C4-2B (cell line): ENCODE measurements at regions not wholly inside any gene's neighbourhood (a gene's known extent, or its start where the extent isn't known, plus 50 kb on each side); places are given as distances from the start of the nearest gene placed in this dataset.

ENCODE experiments used
- H3K27ac ChIP-seq: fragments of 450-650 bp; 2 replicates; pipeline ENCODE4 v1.5.1; 2017
- CTCF ChIP-seq: fragments of 450-650 bp; conservative IDR thresholded peaks from 2 replicates; pipeline ENCODE4 v1.5.1; 2017; ENCODE audit warnings: mild to moderate bottlenecking
- ZFX ChIP-seq: fragments of 450-650 bp; IDR thresholded peaks from 2 replicates; pipeline ENCODE4 v1.6.1; 2017

DNA sequence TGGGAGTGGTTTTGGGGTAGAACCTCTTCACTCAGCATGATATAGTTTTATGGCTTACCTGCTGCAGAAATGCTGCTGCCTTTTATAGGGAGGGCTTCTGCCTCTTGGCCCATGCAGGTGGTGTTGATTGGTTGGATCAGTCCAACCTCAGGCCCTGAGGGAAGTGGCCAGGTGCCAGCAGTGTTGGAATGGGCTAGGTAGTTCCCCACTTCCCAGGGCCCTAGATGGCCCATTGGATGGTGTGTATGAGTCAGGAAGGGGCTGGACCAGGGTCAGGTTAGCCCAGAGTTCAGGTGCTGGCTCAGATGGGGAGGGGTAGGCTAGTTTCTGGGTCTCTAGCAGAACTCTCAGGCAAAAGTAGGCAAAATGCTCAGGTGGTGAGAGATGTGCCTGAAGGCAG, 455.5 kb downstream of the CCSER2 start:
- H3K27ac ChIP-seq, result no peak overlapping the region
- TF ChIP-seq ZFX (no peak), CTCF (no peak)

GRCh38 chr10:84784749-84785148, 456.4 kb downstream of the CCSER2 start:
- H3K27ac ChIP-seq, result no peak overlapping the region
- TF ChIP-seq CTCF (no peak), ZFX (no peak)

DNA sequence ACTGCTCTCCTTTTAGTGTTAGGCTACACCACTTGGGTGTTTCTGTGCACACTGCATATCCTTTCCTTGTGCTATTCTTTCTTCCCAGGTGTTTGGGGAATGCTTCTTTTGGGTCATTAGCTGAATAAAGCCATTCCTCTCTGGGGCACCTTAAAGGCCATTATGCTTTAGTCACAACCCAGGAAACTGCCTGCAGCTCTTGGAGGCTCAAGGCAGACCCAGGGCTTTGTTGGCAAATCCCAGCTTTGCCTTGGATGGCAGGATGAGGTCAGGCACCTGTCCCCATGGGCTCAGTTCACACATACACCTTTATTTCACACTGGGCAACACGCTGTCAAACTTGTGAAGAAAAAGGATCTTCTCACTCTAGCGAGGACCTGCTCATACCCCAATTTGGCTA, 460.6 kb downstream of the CCSER2 start:
- no peak overlapping the region for H3K27ac ChIP-seq
- TF ChIP-seq ZFX (no peak), CTCF (no peak)

GRCh38 chr10:84798312-84798711, 469.9 kb downstream of the CCSER2 start:
- TF ChIP-seq CTCF (no peak), ZFX (no peak)
- H3K27ac ChIP-seq, result no peak overlapping the region

- no peak overlapping the region for H3K27ac ChIP-seq
- TF ChIP-seq ZFX, result no peak
- no peak for TF ChIP-seq CTCF
Observed at GRCh38 chr10:84801156-84801555, 472.8 kb downstream of the CCSER2 start.

- no peak overlapping the region for H3K27ac ChIP-seq
- TF ChIP-seq ZFX (no peak), CTCF (no peak)
Observed at GRCh38 chr10:84801916-84802315, 473.5 kb downstream of the CCSER2 start.

GRCh38 chr10:84805149-84805548, 476.8 kb downstream of the CCSER2 start:
- H3K27ac ChIP-seq, result no peak overlapping the region
- TF ChIP-seq ZFX (no peak), CTCF (no peak)
